ELF-1 (cell line): ENCODE measurements at regions not wholly inside any gene's neighbourhood (a gene's known extent, or its start where the extent isn't known, plus 50 kb on each side); places are given as distances from the start of the nearest gene placed in this dataset.
"Not testable (repeated sequence)": the region's sequence is repeated elsewhere in the genome, so short reads cannot be mapped to it uniquely, and the experiment has no call there.

Source experiments
- DNase-seq: peaks from one replicate; pipeline ENCODE4 v3.0.0-alpha.2; 2016; ENCODE audit warnings: low read depth, low spot score

DNA sequence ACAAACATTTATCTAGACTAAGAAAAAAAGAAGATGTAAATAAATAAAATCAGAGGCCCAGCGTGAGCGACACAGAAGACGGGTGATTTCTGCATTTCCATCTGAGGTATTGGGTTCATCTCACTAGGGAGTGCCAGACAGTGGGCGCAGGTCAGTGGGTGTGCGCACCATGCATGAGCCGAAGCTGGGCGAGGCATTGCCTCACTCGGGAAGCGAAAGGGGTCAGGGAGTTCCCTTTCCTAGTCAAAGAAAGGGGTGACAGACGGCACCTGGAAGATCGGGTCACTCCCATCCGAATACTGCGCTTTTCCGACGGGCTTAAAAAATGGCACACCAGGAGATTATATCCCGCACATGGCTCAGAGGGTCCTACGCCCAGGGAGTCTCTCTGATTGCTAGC, 79.5 kb upstream of the ABCD2 start:
- not testable (repeated sequence) for DNase-seq

DNA sequence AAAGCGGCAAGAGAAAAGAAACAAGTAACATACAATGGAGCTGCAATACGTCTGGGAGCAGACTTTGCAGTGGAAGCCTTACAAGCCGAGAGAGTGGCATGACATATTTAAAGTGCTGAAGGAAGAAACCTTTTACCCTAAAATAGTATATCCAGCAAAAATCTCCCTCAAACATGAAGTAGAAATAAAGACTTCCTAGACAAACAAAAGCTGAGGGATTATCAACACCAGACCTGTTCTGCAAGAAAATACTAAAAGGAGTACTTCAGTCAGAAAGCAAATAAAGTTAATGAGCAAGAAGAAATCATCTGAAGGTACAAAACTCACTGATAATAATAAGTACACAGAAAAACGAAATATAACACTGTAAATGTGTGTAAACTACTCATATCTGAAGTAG, 77.5 kb upstream of the ABCD2 start:
- DNase-seq, result no peak

DNA sequence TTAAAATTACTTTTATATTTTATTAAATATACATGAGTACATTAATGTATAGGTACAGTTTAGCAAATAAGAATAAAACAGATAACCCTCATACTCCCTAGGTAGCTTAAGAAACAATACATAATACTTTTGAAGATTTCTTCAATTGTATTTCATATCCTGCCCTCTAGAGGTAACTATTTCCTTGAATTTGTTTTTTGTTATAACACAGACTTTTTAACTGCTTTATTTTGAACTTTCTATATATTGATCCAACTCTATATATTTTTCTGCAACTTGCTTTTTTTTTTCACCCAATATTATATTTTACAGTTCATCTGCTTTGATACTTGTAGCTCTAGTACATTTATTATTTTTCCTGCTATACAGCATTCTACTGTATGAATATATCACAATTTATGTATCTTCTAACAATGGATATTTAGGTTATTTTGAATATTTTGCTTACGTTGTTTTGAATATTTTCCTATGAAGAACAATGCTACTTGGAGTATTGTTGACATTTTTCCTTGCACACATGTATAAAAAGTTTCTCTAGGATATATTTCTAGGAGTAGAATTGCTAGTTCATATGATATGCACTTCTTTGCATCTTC, 72.8 kb upstream of the ABCD2 start:
- no peak for DNase-seq

DNA sequence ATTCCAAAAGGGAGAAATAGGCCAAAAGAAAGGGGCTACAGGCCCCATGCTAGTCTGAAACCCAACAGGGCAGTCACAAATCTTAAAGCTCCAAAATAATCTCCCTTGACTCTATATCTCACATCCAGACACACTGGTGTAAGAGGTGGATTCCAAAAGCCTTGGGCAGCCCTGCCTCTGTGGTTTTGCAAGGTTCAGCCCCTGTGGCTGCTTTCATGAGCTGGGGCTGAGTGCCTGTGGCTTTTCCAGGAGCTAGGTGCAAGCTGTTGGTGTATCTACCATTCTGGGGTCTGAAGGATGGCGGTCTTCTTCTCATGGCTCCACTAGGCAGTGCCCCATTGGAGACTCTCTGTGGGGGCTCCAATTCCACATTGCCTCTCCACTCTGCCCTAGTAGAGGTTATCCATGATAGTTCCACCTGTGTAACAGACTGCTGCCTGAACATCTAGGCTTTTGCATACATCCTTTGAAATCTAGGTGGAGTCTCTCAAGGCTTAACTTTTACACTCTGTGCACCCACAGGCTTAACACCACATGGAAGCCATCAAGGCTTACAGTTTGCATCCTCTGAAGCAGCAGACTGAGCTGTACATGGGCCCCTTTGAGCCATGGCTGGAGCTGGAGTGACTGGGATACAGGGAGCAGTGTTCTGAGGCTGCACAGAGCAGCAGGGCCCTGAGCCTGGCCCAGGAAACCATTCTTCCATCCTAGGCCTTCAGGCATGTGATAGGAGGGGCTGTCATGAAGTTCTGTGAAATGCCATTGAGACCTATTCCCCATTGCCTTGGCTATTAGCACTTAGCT, 66.5 kb upstream of the ABCD2 start:
- DNase-seq, result no peak

DNA sequence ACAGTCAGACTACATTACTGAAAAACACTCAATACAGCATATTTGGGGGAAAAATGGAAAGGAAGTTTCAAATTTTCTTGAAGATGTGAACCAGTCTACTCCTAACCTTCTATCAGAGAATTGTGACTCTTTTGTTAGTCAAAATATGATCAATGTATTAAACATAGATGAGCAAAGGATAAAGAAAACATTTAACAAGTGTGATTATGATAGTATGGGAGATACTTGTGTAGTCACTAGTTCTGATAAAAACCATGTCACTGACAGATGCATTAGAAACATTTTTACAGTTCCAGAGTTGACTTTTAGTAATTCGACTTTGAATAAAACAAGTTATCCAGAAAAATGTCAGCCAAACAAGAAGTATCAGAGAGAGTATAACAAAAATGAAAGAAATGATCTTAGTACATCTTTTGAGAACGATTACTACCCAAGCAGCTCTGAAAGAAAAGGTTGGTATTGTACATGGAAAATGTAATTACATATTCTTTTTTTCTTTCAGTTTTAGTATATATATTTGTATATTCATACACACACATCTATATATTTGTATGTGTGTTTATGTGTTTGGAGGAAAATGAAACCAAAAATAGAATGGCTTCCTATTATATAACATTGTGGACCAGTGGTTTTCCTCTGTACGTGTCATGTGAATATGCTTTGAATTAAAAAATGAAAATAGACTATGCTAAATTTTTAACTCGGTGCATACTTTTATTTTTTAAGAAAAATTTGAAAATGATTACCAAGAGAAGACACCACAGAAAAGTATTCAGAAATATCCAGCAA, 63.3 kb upstream of the ABCD2 start:
- DNase-seq, result no peak

DNA sequence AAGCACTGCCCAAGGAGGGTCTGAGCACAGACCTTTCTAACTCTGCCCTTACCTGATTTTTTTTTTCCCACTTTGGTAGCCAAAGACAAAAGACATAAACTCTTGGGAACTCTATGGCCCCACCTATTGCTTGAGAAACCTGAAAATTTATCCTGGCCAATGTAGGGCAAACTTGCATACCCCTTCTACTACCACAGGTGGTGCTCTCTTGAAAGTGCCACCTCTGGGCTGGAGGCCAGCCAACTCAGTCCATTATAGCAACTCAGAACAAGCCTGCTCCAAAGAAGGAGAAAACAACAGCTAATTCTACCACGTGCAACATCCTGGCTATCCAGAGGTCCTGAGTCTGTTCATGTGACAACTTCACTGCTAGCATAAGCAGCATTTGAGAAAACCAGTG, 55.7 kb upstream of the ABCD2 start:
- no peak for DNase-seq

DNA sequence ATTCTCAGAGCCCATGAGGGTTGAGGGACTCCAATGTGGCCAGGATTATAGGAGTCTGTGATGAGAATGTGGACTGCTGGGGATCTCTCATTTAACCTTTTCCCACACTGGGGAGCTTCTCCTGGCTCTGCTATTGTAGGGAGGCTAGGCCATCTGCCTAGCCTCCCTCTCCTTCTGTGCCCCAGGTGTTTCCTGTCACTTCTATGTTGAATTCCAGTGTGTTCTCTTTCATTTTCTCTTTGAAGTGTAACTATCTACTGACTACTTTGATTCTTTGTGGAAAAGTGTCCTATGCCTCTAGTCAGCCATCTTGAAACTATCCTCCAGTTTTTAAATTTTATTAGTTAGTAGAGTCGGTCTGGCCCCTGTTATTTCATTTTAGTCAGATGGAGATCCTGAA, 53.4 kb upstream of the ABCD2 start:
- DNase-seq, result no peak

DNA sequence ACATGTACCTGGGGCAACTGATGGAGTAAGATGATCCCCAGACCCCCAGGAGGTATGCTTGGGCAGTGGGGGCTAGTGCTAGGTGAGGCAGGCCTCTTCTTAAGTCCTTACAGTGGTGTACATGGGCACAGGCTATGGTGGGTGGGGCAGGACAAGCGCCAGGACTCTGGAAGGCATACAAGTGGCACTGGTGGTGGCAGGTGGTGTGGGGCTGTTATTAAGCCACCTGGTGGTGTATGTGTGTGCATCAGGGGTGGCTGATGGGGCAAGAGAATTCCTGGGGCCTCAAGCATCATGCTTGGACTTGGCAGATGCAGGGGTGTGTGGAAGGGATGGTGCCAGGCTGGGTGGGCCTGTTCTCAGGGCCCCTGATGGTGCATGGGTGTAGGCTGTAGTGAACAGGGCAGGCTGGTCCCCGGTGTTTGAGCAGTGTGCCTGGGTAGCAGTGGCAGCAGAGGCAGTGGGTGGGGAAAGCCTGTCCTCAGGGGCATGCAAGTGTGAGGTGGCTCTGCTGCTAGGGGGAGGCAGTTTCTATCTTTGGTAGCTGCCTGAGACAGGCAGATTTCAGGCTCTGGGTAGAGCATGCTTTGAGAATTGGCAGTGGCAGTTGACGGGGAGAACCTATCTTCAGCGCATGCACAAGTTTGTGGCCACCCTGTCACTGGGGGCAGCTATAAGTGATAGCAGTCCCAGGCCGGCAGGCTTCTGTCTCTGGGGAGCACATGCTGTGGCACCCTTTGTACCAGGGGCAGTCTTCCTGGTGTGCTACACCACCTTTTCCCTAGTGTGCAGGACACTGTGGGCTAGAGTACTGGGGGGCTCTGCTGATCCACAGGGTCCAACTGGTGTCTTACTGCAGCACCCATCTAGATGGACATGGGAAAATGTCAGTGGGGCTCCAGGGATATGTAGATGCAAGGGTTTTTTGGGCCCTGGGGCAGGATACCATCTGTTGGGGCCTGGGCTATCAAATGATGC, 52.6 kb upstream of the ABCD2 start:
- no peak for DNase-seq

DNA sequence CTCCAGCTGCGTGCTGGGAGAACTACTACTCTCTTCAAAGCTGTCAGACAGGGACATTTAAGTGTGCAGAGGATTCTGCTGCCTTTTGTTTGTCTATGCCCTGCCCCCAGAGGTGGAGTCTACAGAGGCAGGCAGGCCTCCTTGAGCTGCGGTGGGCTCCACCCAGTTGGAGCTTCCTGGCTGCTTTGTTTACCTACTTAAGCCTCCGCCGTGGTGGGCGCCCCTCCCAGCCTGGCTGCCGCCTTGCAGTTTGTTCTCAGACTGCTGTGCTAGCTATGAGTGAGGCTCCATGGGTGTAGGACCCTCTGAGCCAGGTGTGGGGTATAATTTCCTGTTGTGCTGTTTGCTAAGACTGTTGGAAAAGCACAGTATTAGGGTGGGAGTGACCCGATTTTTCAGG, 49.9 kb upstream of the ABCD2 start:
- peak; percentile 57 for DNase-seq
